SKM-1 treated with dmso at 0.1 percent for 144 hours (cell line): ENCODE measurements at regions not wholly inside any gene's neighbourhood (a gene's known extent, or its start where the extent isn't known, plus 50 kb on each side); places are given as distances from the start of the nearest gene placed in this dataset.
A peak's percentile ranks its signal among the peaks of the same experiment; 100 is the strongest.

Experiments used
- DNase-seq: peaks from one replicate; lab custom pipeline; 2025; ENCODE audit not compliant: unreplicated experiment; lab: John Stamatoyannopoulos, UW

- peak; percentile 80 for DNase-seq
Measured at GRCh38 chr21:34022627-34023335, 50.6 kb upstream of the MRPS6 start.

DNA sequence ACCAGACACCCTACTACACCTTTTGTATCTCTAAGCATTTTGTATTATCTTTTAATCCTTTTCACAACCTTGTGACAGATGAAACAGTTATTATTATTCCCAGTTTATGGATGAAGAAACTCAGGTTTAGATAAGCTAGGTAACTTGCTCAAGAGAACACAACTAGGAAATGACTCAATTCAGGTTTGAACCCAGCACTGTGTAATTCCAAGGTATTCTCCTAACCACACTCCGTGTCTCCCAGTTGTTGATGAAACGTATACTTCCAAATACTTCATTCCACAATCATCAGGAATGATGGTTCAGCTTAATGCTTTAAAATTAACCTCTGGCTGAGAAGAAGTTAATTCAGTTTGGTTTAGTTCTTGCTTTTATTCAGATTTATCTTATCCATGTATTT is 51.7 kb upstream of the MRPS6 start:
- DNase-seq = no peak

DNA sequence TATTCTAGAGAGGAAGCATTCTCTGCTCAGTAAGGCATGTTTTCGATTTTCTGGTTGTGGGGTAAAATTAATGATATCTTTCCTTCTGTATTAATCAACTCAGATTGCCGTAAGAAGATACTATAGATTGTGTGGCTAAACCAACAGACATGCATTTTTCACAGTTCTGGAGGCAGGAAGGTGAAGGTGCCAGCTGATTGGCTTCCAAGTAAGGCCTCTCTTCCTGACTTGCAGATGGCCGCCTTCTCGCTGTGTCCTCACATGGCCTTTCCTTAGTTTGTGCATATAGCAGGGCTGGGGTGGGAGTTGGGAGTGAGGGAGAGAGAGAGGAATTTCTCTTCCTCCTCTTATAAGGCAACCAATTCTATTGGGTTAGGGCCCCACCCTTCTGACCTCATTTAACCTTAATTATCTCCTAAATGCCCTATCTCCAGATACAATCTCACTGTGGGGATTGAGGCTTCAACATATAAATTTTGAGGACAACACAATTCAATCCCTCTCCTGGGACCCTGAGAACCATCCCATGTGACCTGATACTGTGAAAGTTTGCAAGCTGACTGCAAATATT is 52.3 kb upstream of the MRPS6 start:
- no peak for DNase-seq

DNA sequence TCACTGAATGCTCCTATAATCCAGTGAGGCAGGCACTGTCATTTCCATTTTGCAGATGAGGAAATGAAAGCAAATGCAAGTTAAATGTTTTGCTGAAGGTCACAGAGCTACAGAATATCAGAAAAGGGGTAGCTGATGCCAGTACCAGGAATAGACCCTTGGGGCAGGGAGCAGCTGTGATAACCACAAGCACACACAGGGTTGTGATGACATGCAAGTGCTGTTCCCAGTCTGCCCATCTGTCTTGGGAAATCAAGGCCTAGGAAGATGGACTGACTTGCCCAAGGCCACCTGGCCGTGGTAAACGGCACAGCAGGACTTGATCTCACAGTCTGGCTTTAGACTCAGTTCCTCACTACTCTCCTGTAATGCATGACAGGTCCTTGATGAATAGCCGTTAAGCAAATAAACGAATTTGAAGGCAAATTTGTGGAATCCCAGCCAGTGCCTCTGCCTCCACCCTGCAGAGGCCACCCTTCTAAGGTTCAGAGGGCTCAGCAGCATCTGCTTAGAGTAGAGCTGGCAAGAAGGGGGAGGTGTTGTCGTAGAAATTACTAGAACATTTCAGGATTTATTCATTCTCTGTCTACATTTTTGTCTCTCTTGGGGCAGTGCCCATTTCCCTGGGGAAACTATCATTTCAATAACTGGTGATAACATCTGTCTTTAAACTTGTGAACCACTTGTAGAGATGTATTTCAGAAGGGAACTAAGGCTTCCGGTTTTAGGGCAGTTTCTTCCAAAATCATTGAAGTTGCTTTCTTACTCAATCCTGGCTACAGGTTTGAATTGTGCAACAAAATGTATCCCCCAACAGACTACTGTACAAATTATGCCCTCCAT is 53.2 kb upstream of the MRPS6 start:
- peak; percentile 67 for DNase-seq

- DNase-seq = no peak
Measured at GRCh38 chr21:34019402-34019801, 54.0 kb upstream of the MRPS6 start.

- DNase-seq = no peak
Measured at GRCh38 chr21:34018910-34019309, 54.5 kb upstream of the MRPS6 start.

GRCh38 chr21:34018185-34018584 is 55.2 kb upstream of the MRPS6 start:
- DNase-seq = no peak

DNA sequence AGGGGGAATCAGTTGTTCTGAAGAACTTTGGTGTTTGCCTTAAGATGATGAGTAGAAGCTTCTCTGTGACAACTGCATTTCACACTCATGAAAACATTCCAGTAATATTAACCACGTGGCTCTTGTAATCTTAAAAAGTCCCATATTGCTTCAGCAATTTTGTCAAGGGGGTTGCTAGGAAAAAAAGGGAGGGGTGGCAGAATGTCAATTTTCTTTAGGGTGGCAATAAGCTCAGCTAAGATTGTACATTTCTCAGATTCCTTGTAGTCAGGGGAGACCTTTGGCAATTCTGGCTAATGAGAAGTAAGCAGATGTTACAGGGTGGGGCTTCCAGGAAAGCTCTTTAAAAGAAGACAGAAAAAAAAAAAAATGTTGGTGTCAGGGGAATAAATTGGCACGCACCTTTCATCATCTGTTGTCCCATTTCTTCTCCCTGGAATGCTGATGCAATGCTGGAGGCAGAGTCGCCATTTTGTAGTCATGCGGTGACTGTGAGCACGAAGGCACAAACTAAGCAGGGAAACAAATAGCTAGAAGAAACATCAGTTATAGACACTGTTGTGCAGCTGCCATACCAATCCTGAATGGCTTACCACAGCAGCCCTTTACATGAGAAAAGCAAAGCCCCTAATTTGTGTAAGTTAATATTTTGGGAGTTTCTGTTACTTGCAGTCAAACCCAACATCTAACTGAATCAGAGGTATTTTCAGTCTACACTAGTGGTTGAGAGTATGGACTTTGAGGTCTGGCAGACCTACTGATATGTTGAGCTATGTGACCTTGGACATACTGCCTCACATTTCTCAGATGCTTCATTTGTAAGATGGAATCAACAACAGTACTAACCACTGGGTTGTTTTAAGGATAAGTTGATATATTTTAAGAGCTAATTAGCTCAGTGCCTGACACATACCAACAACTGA is 56.1 kb upstream of the MRPS6 start:
- no peak for DNase-seq

DNA sequence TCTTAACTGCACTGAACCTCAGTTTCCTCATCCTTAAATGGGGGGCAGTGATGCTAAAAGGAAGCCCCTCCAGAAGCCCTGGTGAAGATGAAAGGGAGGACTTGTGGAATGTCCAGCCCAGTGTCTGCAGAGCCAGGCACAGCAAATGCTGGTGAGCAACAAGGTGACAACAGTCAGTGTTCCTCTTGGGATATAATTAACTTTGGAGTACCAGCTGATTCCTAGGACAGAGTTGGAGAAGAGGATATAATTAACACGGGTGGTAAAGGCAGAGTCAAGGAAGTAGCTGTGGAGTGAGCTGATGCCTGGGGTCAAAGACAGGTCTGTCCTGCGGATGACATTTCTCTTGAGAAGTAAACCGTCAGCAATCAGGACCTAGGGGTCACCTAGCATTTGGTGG is 60.7 kb upstream of the MRPS6 start:
- DNase-seq = no peak

DNA sequence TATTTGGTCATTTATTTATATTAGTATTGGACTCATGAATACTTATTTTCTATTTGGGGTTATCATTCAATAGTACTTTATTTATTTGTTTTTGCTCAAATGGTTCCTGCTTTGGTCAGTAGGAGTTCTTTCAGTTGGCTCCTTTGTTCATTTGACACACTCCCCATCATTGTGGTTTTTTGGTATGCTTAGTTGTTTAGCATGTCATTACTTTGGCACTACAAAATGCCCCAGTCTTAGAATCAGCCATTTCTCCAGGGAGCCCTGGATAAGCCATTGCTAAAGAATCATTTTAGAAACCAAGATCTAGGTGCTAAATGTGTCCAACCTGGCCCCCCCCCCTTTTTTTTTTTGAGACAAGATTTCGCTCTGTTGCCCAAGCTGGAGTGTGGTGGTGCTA is 61.7 kb upstream of the MRPS6 start:
- no peak for DNase-seq

- DNase-seq = no peak
Measured at GRCh38 chr21:34009193-34009592, 64.2 kb upstream of the MRPS6 start.

DNA sequence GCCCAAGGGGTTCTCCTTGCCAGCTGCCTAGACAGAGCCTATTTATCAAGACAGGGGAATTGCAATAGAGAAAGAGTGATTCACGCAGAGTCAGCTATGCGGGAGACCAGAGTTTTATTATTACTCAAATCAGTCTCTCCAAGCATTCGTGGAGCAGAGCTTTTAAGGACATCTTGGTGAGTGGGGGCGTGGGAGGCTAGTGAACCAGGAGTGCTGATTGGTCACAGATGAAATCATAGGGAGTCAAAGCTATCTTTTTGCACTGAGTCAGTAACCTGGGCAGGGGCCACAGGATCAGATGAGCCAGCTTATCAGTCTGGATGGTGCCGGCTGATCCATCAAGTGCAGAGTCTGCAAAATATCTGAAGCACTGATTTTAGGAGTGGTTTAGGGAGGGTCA is 64.8 kb upstream of the MRPS6 start:
- DNase-seq = no peak

DNA sequence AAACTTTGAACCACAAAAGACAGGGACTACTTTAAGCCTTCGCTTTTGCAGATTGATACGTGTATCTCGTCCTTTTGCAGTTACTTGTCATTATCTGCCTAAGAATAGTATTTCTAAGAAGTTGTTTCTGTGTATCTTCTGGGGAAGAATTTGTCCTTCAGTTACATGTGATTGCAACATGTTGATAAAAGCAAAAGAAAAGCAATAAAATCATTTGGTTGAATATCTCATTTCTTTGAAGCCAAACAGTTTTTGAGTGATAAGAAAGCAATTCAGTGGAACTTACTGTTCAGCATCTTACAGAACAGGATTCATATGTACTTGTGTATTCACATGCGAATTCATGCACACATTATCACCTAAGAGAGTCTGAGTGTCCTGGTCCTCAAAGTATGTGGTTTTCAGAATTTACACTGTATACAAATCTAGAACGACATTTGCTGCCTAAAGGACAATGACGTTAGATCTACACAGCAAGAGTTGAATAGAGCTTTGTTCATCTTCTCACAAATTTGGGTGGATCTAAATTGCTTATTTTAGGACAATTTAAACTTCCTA is 66.7 kb upstream of the MRPS6 start:
- no peak for DNase-seq

DNA sequence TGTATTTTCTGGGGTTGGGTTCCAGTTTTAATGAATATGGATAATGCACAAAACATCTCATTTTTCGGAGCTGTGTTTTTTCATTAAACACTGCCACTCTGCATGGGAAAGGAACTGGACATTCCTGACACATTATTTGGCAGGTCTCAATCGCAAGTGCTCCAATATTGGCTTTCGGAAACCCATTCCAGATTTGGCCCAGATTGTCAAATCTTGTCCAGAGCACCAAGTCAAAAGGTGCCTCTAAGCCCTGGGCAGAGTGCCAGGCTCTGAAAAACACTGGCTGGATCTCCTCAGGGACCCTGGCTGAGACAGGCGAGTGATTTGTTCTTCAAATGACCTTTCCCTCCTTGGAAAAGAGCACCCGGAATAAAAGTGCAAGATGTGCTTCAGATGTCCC is 68.4 kb upstream of the MRPS6 start:
- DNase-seq = no peak

DNA sequence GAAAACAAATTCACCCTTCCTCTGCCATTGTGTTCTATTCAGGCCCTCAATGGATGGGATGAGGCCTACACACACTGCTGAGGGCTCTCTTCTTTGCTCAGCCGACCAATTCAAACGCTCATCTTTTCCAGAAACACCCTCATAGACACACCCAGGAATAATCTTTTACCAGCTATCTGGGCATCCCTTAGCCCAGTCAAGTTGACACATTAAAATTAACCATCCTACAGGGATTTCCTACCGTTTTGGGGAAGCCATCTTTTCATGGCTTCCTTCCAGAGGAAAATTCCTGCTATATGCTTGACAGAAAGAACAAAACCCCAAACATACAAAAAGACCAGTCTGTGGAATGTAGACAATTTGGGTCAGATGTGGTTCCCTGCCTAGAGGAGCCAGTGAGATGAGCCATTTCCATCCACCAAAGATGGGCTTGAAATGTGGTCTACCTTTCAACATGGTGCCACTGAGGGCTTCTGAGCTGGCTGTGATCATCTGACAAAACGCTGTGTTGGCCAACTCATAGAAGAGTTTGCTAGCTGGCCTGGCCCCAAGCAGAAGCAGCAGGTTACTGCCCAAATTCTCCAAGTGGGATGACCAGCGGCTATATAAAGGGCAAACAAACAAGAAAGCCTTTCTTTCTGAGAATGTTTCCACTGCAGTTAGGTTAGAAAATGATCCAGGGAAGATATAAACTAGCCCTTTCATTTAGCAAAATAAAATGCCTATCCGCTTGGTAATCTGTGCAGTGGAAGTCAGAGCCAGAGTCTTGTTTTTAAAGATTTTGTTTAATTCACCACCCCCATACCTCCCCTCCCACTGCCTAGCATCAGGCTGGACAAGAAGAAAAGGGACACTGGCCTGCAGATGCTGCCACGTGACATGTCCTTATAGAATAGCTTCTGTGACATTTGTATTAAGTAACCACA is 69.1 kb upstream of the MRPS6 start:
- DNase-seq = no peak

DNA sequence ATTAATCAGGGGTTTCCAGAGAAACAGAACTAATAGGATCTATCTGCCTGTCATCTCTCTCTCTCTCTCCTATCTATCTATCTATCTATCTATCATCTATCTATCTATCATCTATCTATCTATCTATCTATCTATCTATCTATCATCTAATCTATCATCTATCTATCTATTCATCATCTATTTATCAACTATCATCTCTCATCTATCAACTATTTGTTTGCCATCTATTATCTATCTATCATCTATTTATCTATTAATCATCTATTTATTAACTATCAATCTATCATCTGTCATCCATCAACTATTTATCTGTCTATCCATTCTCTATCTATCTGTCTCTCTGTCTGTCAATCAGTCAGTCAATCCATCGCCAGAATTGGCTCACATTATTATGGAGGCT is 70.0 kb upstream of the MRPS6 start:
- no peak for DNase-seq

DNA sequence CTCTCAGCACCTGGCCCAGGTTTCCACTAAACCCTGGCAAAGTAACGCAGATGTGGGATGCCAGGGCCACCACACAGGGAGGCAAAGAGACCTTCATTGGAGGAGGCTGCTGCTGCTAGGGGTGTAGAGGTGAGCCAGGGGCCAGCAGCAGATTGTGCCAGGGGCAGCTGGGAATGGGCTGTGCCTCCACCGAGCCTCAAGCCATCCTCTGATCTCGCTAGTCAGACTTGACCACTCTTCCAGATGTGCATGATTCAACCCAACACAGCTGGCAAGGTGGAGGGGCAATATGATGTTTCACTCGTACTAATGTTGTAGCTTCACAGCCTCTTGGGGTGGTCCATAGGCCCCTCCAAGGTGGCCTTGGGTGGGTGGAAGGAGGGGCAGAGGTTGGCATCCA is 73.0 kb upstream of the MRPS6 start:
- DNase-seq = no peak

DNA sequence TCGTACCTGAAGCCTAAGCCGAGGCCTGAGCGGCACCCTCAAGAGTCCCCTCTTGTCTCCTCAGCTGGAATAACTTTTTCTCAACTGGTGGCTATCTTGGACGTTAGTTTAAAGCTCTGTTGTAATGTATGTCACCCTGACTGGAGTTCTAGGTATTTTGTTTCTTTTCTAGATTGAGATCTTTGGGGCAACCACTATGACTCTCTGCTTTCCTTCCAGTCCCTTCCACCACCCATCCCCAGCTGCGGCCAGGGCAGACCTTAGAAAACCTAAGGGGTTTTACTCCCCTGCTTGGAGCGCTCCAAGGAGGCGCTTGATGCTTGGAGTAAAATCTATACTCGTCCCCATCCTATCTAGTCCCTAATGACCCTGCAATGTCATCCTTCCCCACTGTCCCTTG is 74.6 kb upstream of the MRPS6 start:
- DNase-seq = no peak

DNA sequence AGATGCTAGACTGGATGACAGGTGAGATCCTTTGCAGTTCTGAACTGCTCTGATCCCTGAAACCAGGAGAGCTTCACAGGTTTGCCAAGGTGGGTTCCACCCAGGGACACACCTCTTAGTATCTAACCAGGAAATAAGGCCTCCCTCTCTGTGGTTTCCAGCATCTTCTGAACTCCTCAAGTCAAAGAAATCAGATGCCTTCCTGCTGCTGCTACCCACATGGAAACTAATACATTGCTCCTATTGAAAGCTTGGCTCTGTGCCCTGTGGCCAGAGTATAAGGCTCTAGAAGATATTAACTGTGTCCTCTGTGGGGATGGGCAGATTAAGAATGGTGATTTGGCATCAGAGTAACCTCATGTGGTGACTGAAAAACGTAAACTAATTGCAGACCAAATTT is 75.0 kb upstream of the MRPS6 start:
- no peak for DNase-seq

DNA sequence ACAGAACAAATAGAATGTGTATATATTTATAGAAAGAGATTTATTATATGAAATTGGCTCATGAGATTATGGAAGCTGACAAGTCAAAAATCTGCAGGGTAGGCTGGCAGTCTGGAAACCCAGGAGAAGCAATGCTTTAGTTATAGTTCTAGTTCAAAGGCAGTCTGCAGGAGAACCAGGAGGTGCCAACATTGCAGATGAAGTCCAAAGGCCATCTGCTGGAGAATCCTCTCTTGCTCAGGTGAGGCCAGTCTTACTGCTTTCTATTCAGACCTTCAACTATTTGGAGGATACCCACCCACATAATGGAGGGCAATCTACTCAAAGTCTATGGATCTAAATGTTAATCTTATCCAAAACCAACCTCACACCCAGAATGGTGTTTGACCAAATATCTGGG is 75.9 kb upstream of the MRPS6 start:
- DNase-seq = no peak
